ENCODE measurements at regions not wholly inside any gene's neighbourhood (a gene's known extent, or its start where the extent isn't known, plus 50 kb on each side); places are given as distances from the start of the nearest gene placed in this dataset.
"Not testable (repeated sequence)": the region's sequence is repeated elsewhere in the genome, so short reads cannot be mapped to it uniquely, and the experiment has no call there.

GRCh38 chr10:20391629-20392028, 505.5 kb downstream of the NEBL start:
- intact Hi-C loops (cut with DNase I), result no loop called here
- no peak for ATAC-seq
- no peak for TF ChIP-seq CTCF (IDR thresholded peaks at IDR 0.05)

GRCh38 chr10:20381761-20382160, 515.4 kb downstream of the NEBL start:
- Histone ChIP-seq H3K27me3 (ENCODE audit: low read depth) (no peaks in the 10 kb centered on the region), H3K4me3 (no peak overlapping the region), H3K27ac (no peak overlapping the region), H3K36me3 (no peaks in the 10 kb centered on the region), H3K4me1 (no peaks in the 10 kb centered on the region), H3K9me3 (no peaks in the 10 kb centered on the region)
- ATAC-seq (no peak), DNase-seq (no peak)
- intact Hi-C loops (cut with DNase I), result no loop called here
- TF ChIP-seq CTCF (IDR thresholded peaks at IDR 0.05), result no peak

More at GRCh38 chr10:20391629-20392028, 505.5 kb downstream of the NEBL start:
- Histone ChIP-seq H3K36me3 (no peaks in the 10 kb centered on the region), H3K4me3 (no peak overlapping the region), H3K9me3 (no peaks in the 10 kb centered on the region), H3K4me1 (no peaks in the 10 kb centered on the region), H3K27ac (no peak overlapping the region), H3K27me3 (ENCODE audit: low read depth) (no peaks in the 10 kb centered on the region)
- no peak for DNase-seq

- DNase-seq (no peak), ATAC-seq (no peak)
- H3K27ac ChIP-seq, result no peak overlapping the region
- no peaks in the 10 kb centered on the region for H3K36me3 ChIP-seq
- H3K4me3 ChIP-seq, result no peak overlapping the region
- no peak for TF ChIP-seq CTCF (IDR thresholded peaks at IDR 0.05)
- no peaks in the 10 kb centered on the region for H3K27me3 ChIP-seq (ENCODE audit: low read depth)
- intact Hi-C loops (cut with DNase I), result no loop called here
- no peaks in the 10 kb centered on the region for H3K9me3 ChIP-seq
- no peaks in the 10 kb centered on the region for H3K4me1 ChIP-seq
Observed at GRCh38 chr10:20380401-20380800, 516.7 kb downstream of the NEBL start.

- no peak for DNase-seq
- H3K4me3 ChIP-seq, result no peak overlapping the region
- H3K27ac ChIP-seq, result no peak overlapping the region
- intact Hi-C loops (cut with DNase I), result no loop called here
- no peaks in the 10 kb centered on the region for H3K4me1 ChIP-seq
- no peak for TF ChIP-seq CTCF (IDR thresholded peaks at IDR 0.05)
- no peaks in the 10 kb centered on the region for H3K27me3 ChIP-seq (ENCODE audit: low read depth)
- ATAC-seq, result no peak
- no peaks in the 10 kb centered on the region for H3K9me3 ChIP-seq
- H3K36me3 ChIP-seq, result no peaks in the 10 kb centered on the region
Observed at GRCh38 chr10:20372748-20373147, 524.4 kb downstream of the NEBL start.

- not testable (repeated sequence) for H3K4me3 ChIP-seq, ATAC-seq
Observed at GRCh38 chr10:20370977-20371533, 526.1 kb downstream of the NEBL start.

GRCh38 chr10:20369863-20370736, 527.0 kb downstream of the NEBL start:
- H3K27ac ChIP-seq, result no peak overlapping the region
- no peak for ATAC-seq
- H3K9me3 ChIP-seq, result no peaks in the 10 kb centered on the region
- no peak for TF ChIP-seq CTCF (IDR thresholded peaks at IDR 0.05)
- intact Hi-C loops (cut with DNase I), result no loop called here
- H3K4me3 ChIP-seq, result no peak overlapping the region
- no peaks in the 10 kb centered on the region for H3K4me1 ChIP-seq
- DNase-seq, result no peak
- H3K27me3 ChIP-seq (ENCODE audit: low read depth), result no peaks in the 10 kb centered on the region
- H3K36me3 ChIP-seq, result no peaks in the 10 kb centered on the region

More at GRCh38 chr10:20370977-20371533, 526.1 kb downstream of the NEBL start:
- H3K27me3 ChIP-seq (ENCODE audit: low read depth); H3K36me3 ChIP-seq; H3K27ac ChIP-seq; intact Hi-C loops (cut with DNase I); H3K4me1 ChIP-seq; H3K9me3 ChIP-seq; DNase-seq: not testable (repeated sequence)

All from lower lobe of right lung (tissue), 2 donors.